Panc1 (cell line): ENCODE measurements at regions not wholly inside any gene's neighbourhood (a gene's known extent, or its start where the extent isn't known, plus 50 kb on each side); places are given as distances from the start of the nearest gene placed in this dataset.

Experiments
- CTCF ChIP-seq: fragments of 450-650 bp; IDR thresholded peaks from 2 replicates; pipeline ENCODE4 v1.5.1; 2017; ENCODE audit warnings: mild to moderate bottlenecking
- POLR2AphosphoS5 ChIP-seq: IDR thresholded peaks from 2 replicates; pipeline ENCODE4 v1.6.1; 2012; ENCODE audit warnings: mild to moderate bottlenecking, low read depth, low read length, moderate library complexity

DNA sequence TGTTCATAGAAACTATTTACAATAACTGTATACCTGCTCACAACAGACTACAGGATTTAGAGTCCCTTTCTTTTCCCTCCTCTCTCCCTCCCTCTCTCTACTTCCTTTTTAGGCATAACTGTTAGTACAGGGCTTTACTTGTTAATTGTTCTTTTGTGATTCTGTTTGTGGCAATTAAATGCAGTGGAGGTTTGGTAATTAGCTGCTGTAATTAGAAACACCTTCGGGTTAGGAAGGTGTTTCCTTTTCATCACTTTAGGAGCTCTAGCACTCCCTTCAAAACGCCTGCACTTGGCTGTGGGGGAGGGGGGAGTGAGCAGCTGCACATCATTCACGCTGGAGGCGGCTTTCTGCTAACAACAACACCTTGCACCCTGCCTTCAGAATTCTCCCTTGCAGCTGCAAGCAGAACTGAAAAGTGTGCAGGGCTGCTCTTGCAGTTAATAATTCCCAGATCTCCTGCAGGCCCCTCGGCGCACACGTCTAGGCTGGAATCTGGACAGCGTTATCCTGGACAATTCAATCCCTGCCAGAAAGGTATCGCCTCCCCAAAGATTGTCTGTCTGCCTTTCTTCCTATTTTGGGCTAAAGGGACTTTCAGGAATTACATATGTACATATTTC is 242.6 kb upstream of the RGMA start:
- TF ChIP-seq POLR2AphosphoS5 (no peak), CTCF (no peak)
